RPMI7951 (cell line): ENCODE measurements at regions not wholly inside any gene's neighbourhood (a gene's known extent, or its start where the extent isn't known, plus 50 kb on each side); places are given as distances from the start of the nearest gene placed in this dataset.
"Not testable (repeated sequence)": the region's sequence is repeated elsewhere in the genome, so short reads cannot be mapped to it uniquely, and the experiment has no call there.

Experiments used
- DNase-seq: peaks from one replicate; pipeline ENCODE4 v3.0.0-alpha.2; 2012; ENCODE audit warnings: low read depth

GRCh38 chr7:76117306-76117991, 69.5 kb downstream of the MDH2 start:
- not testable (repeated sequence) for DNase-seq

- not testable (repeated sequence) for DNase-seq
These were observed 70.5 kb downstream of the MDH2 start for GRCh38 chr7:76118253-76119036.

DNA sequence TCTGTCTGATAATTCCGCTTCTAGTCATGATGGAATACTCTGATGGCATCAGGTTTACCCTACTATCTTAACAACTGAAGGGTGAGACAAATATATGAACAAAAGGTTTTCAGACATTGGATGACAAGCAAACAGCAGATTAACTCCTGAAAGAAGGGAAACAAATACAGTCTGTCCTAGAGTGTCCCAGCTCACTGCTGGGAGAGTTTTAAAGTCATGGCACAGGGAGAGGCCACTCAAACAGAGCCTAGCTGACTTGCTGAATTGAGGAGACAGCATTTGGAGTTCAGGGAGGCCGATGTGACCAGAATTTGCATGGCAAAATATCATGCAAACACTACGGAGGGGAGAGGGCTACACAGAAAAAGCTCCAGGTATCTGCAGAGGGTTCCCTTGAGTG, 73.1 kb downstream of the MDH2 start:
- DNase-seq: no peak

DNA sequence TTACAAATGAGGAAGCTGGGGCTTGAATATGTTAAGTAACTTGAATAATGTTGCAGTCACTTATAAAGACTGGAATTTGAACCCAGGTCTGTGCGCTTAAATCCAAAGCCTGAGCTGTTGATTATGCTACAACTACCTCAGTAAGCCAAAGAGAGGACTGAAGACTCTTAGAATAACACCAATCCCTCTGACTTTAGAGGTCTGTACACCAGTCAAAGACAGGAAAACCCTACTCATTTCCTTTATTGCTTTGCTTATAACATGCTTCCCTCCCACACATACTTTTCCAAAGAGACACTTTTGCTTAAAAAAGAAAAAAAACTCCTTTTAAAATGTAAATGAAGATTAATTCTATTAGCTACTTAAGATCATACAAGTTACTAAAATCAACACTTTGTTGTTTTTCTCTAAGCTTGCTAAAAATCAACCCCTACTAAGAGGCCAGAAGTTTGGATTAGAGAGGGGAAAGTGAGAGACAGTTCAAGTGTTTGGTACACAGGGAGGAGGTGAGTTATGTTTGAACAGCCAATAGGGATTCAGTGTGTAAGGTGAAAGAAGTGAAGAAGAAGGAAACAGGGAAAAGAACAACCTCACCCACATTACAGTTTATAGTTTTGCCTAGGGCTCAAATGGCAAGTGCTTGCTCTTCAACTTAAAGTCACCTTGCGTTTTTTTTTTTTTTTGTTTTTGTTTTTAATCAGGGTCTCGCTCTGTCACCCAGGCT, 74.8 kb downstream of the MDH2 start:
- no peak for DNase-seq

DNA sequence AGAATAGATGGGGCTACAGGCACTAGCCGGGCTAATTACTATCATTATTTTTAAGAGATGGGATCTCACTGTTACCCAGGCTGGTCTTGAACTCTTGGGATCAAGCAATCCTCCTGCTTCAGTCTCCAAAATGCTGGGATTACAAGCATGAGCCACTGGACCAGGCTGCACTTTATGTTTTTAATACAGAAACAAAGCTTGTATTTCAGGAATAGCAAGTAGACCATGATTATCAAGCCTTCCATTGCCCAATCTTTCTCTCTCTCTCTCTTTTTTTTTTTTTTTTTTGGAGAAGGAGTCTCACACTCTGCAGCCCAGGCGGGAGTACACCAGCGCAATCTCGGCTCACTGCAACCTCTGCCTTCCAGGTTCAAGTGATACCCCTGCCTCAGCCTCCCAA, 75.4 kb downstream of the MDH2 start:
- no peak for DNase-seq

GRCh38 chr7:76125560-76125959, 76.1 kb upstream of the SRRM3 start:
- no peak for DNase-seq

DNA sequence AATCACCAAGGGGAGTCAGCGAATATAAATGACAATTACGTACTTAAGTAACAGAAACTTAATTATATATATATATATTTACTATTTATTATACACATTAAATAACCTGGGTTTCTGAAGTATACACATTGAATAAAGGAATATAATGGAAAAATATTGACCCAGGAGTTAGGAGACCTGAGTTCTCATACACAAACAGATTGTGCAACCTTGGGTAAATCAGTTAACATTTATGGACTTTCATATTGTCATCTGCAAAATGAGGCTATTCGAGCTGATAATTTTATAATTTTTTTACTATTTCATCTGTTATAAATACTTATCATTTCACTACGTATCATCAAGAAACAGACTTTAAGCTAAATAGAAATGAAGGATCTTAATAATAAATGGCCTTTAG, 75.1 kb upstream of the SRRM3 start:
- no peak for DNase-seq

- DNase-seq: no peak
These were observed 72.3 kb upstream of the SRRM3 start for GRCh38 chr7:76129366-76129765.

- no peak for DNase-seq
These were observed 71.9 kb upstream of the SRRM3 start for GRCh38 chr7:76129836-76130235.

DNA sequence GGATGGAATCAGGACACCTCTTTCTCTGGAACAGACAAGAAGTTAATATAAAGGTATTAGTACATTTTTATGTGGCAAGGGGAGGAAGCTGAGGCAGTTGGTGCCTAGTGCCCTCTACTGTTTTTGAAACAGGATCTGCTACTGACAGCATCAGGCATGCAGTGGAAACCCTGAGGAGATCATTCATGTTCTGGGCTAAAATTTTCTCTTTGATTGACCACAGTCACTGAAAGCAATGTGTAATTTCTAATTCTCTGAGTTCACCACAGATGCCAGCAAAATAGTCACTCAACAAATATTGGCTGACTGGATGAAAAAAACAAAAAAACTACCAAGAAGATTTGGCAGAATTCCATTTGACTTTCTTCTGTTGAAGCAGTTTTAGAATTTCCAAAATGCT, 71.0 kb upstream of the SRRM3 start:
- peak; percentile 35 for DNase-seq

GRCh38 chr7:76131887-76132286, 69.8 kb upstream of the SRRM3 start:
- not testable (repeated sequence) for DNase-seq

DNA sequence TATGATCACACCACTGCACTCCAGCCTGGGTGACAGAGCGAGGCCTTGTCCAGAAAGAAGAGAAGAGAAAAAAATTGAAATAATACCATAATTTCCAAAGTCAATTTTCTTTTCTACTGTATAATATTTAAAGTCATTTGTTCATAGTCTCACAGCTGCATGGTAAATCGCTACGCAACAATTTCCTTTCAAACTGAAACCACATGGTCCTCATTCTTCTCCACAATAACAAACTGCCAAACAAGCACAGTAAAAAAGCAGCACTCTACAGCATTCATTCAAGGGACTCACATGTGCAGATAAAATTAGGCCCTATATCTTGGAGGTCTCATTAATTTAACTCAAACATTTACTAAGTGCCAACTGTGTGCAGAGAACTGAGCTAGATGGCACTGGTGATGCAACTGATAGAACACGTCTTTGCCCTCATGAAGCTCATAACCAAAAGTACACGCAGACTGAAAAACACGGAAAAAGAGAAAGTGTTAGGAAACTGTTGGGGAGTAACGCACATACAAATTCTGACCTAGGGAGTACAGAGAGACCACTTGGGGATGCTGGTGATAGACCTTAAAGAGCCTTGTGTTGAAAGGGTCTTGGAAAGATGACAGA, 68.4 kb upstream of the SRRM3 start:
- no peak for DNase-seq

- no peak for DNase-seq
These were observed 67.9 kb upstream of the SRRM3 start for GRCh38 chr7:76133839-76134238.

- not testable (repeated sequence) for DNase-seq
These were observed 66.4 kb upstream of the SRRM3 start for GRCh38 chr7:76135263-76135662.

- DNase-seq: not testable (repeated sequence)
These were observed 63.0 kb upstream of the SRRM3 start for GRCh38 chr7:76138577-76139313.

GRCh38 chr7:76139670-76140069, 62.0 kb upstream of the SRRM3 start:
- DNase-seq: no peak

- not testable (repeated sequence) for DNase-seq
These were observed 61.4 kb upstream of the SRRM3 start for GRCh38 chr7:76140259-76140658.

- no peak for DNase-seq
These were observed 58.8 kb upstream of the SRRM3 start for GRCh38 chr7:76142861-76143260.

- not testable (repeated sequence) for DNase-seq
These were observed 56.9 kb upstream of the SRRM3 start for GRCh38 chr7:76144664-76145270.

DNA sequence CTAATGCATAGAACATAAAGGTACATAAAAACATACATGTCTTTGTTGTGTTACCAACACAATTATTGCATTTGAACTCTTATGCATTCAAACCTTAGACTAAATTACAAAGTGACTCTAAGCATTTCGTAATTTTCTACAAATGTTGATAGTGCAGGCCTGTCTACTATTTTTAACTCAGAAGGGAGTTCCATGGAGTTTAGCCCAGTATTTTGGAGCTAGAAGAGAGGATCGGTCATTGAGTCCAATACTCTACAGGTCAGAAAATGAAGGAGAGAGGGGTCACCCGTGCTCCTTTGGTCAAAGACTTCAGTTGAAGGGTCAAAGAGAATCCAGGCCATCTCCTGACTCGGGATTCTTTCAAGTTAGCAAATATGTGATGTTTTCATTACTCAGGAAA, 55.3 kb upstream of the SRRM3 start:
- DNase-seq: no peak

GRCh38 chr7:76148947-76149346, 52.7 kb upstream of the SRRM3 start:
- not testable (repeated sequence) for DNase-seq
